ENCODE measurements at regions not wholly inside any gene's neighbourhood (a gene's known extent, or its start where the extent isn't known, plus 50 kb on each side); places are given as distances from the start of the nearest gene placed in this dataset.

- no peak for TF ChIP-seq ZNF274 (IDR thresholded peaks at IDR 0.05; ENCODE audit: low read depth, low read length)
- no peak for TF ChIP-seq YY1 (IDR thresholded peaks at IDR 0.05; ENCODE audit: insufficient read depth, insufficient read length)
- no peak for TF ChIP-seq SUZ12 (IDR thresholded peaks at IDR 0.05; ENCODE audit: extremely low read depth, insufficient read depth, insufficient read length)
Measured at GRCh38 chr9:84504360-84504759, 163.8 kb upstream of the SLC28A3 start.

Data from NT2/D1 (cell line).